RWPE2 (cell line): ENCODE measurements at regions not wholly inside any gene's neighbourhood (a gene's known extent, or its start where the extent isn't known, plus 50 kb on each side); places are given as distances from the start of the nearest gene placed in this dataset.

ENCODE experiments used
- ATAC-seq: fragments of 200-7000 bp; cut with Tn5 transposase; 3 replicates; pipeline ENCODE4 v1.9.1; 2021; ENCODE audit warnings: low read depth
- DNase-seq: peaks from one replicate; pipeline ENCODE4 v3.0.0-alpha.2; 2020; ENCODE audit warnings: low spot score
- H3K27ac ChIP-seq: fragments of 450-650 bp; 2 replicates; pipeline ENCODE4 v1.5.1; 2017; ENCODE audit warnings: mild to moderate bottlenecking; ENCODE audit not compliant: poor library complexity, severe bottlenecking
- H3K27me3 ChIP-seq: fragments of 250-450 bp; sonication (Bioruptor Pico); 2 replicates; pipeline ENCODE4 v1.5.1; 2021; ENCODE audit warnings: mild to moderate bottlenecking, moderate library complexity; ENCODE audit not compliant: insufficient read depth, poor library complexity, severe bottlenecking
- H3K36me3 ChIP-seq: fragments of 250-450 bp; sonication (Bioruptor Pico); 2 replicates; pipeline ENCODE4 v1.5.1; 2020; ENCODE audit warnings: low read depth, mild to moderate bottlenecking, moderate library complexity
- H3K4me1 ChIP-seq: fragments of 250-450 bp; sonication (Bioruptor Pico); 2 replicates; pipeline ENCODE4 v1.5.1; 2021; ENCODE audit warnings: mild to moderate bottlenecking, moderate library complexity; ENCODE audit not compliant: insufficient read depth, poor library complexity, severe bottlenecking
- H3K4me3 ChIP-seq: fragments of 250-450 bp; sonication (Bioruptor Pico); 2 replicates; pipeline ENCODE4 v1.5.1; 2021; ENCODE audit warnings: mild to moderate bottlenecking, moderate library complexity; ENCODE audit not compliant: severe bottlenecking
- H3K9me3 ChIP-seq: fragments of 250-450 bp; sonication (Bioruptor Pico); 2 replicates; pipeline ENCODE4 v1.5.1; 2021; ENCODE audit warnings: mild to moderate bottlenecking, moderate library complexity; ENCODE audit not compliant: severe bottlenecking
- CTCF ChIP-seq: fragments of 450-650 bp; IDR thresholded peaks from one replicate; pipeline ENCODE4 v1.5.1; 2017; ENCODE audit warnings: mild to moderate bottlenecking, moderate library complexity; ENCODE audit not compliant: poor library complexity, severe bottlenecking

- peak; percentile 92 for ATAC-seq
- no peaks in the 10 kb centered on the region for H3K36me3 ChIP-seq
- H3K9me3 ChIP-seq: peaks cover 6% of the 10 kb centered on the region
- no peak overlapping the region for H3K4me3 ChIP-seq
- peaks cover 35% of the 10 kb centered on the region for H3K4me1 ChIP-seq
- H3K27me3 ChIP-seq: no peaks in the 10 kb centered on the region
- peak overlapping the region; percentile 86 for H3K27ac ChIP-seq
- TF ChIP-seq CTCF: no peak
- no peak for DNase-seq
Measured at GRCh38 chr14:62209287-62209899, 447.2 kb downstream of the SNAPC1 start.

- ATAC-seq (peak; percentile 78), DNase-seq (no peak)
- H3K4me1 ChIP-seq: peaks cover 33% of the 10 kb centered on the region
- TF ChIP-seq CTCF: no peak
- no peak overlapping the region for H3K4me3 ChIP-seq
- H3K9me3 ChIP-seq: no peaks in the 10 kb centered on the region
- H3K27ac ChIP-seq: no peak overlapping the region
- H3K36me3 ChIP-seq: no peaks in the 10 kb centered on the region
- no peaks in the 10 kb centered on the region for H3K27me3 ChIP-seq
Measured at GRCh38 chr14:62213516-62213915, 451.3 kb downstream of the SNAPC1 start.

GRCh38 chr14:62216121-62216520 is 453.9 kb downstream of the SNAPC1 start:
- Histone ChIP-seq H3K27me3 (no peaks in the 10 kb centered on the region), H3K9me3 (no peaks in the 10 kb centered on the region), H3K27ac (no peak overlapping the region), H3K36me3 (no peaks in the 10 kb centered on the region), H3K4me1 (peaks cover 13% of the 10 kb centered on the region), H3K4me3 (no peak overlapping the region)
- DNase-seq (no peak), ATAC-seq (no peak)
- TF ChIP-seq CTCF: no peak

- Histone ChIP-seq H3K4me1 (no peaks in the 10 kb centered on the region), H3K27me3 (no peaks in the 10 kb centered on the region), H3K4me3 (no peak overlapping the region), H3K9me3 (peaks cover 10% of the 10 kb centered on the region), H3K27ac (no peak overlapping the region), H3K36me3 (no peaks in the 10 kb centered on the region)
- no peak for DNase-seq
- no peak for TF ChIP-seq CTCF
- no peak for ATAC-seq
Measured at GRCh38 chr14:62234849-62235248, 472.6 kb downstream of the SNAPC1 start.

GRCh38 chr14:62244221-62244620 is 482.0 kb downstream of the SNAPC1 start:
- H3K36me3 ChIP-seq: no peaks in the 10 kb centered on the region
- ATAC-seq: no peak
- no peaks in the 10 kb centered on the region for H3K9me3 ChIP-seq
- DNase-seq: no peak
- no peak overlapping the region for H3K4me3 ChIP-seq
- H3K27ac ChIP-seq: no peak overlapping the region
- H3K4me1 ChIP-seq: no peaks in the 10 kb centered on the region
- TF ChIP-seq CTCF: no peak
- no peaks in the 10 kb centered on the region for H3K27me3 ChIP-seq
